ENCODE measurements at regions not wholly inside any gene's neighbourhood (a gene's known extent, or its start where the extent isn't known, plus 50 kb on each side); places are given as distances from the start of the nearest gene placed in this dataset.

- no peak for TF ChIP-seq YY1 (IDR thresholded peaks at IDR 0.05; ENCODE audit: low read depth)
- TF ChIP-seq TAF1 (IDR thresholded peaks at IDR 0.05; ENCODE audit: low read depth) = no peak
- TF ChIP-seq EGR1 (IDR thresholded peaks at IDR 0.05) = no peak
- TF ChIP-seq NFIC (IDR thresholded peaks at IDR 0.05) = no peak
- no peak for TF ChIP-seq REST (IDR thresholded peaks at IDR 0.05; ENCODE audit: low read depth)
- TF ChIP-seq CEBPB (IDR thresholded peaks at IDR 0.05) = no peak
- TF ChIP-seq CREB1 (IDR thresholded peaks at IDR 0.05; ENCODE audit: low read depth) = no peak
- no peak for TF ChIP-seq TCF12 (IDR thresholded peaks at IDR 0.05; ENCODE audit: low read depth)
- no peak for TF ChIP-seq EP300 (IDR thresholded peaks at IDR 0.05; ENCODE audit: borderline replicate concordance)
Measured at GRCh38 chr1:68321084-68321685, 88.9 kb upstream of the WLS start.

- no peak for TF ChIP-seq REST (IDR thresholded peaks at IDR 0.05; ENCODE audit: low read depth)
Measured at GRCh38 chr1:68320349-68320748, 88.0 kb upstream of the WLS start.

- TF ChIP-seq CEBPB (IDR thresholded peaks at IDR 0.05) = no peak
- no peak for TF ChIP-seq MAX (IDR thresholded peaks at IDR 0.05)
- no peak for TF ChIP-seq ZBTB7A (IDR thresholded peaks at IDR 0.05; ENCODE audit: low read depth)
- no peak for TF ChIP-seq EGR1 (IDR thresholded peaks at IDR 0.05)
- TF ChIP-seq NFIC (IDR thresholded peaks at IDR 0.05) = no peak
- no peak for TF ChIP-seq FOXM1 (IDR thresholded peaks at IDR 0.05; ENCODE audit: borderline replicate concordance, low read depth)
- TF ChIP-seq CREB1 (IDR thresholded peaks at IDR 0.05; ENCODE audit: low read depth) = no peak
- TF ChIP-seq YY1 (IDR thresholded peaks at IDR 0.05; ENCODE audit: low read depth) = no peak
- TF ChIP-seq TEAD4 (IDR thresholded peaks at IDR 0.05) = no peak
- no peak for TF ChIP-seq TCF12 (IDR thresholded peaks at IDR 0.05; ENCODE audit: low read depth)
- TF ChIP-seq TAF1 (IDR thresholded peaks at IDR 0.05; ENCODE audit: low read depth) = no peak
- no peak for TF ChIP-seq USF1 (IDR thresholded peaks at IDR 0.05)
- no peak for TF ChIP-seq REST (IDR thresholded peaks at IDR 0.05; ENCODE audit: low read depth)
- TF ChIP-seq RAD21 (IDR thresholded peaks at IDR 0.05; ENCODE audit: low read depth) = no peak
- no peak for TF ChIP-seq EP300 (IDR thresholded peaks at IDR 0.05; ENCODE audit: borderline replicate concordance)
Measured at GRCh38 chr1:68319907-68320306, 87.6 kb upstream of the WLS start.

GRCh38 chr1:68317543-68317942 lies 85.2 kb upstream of the WLS start:
- no peak for TF ChIP-seq CEBPB (IDR thresholded peaks at IDR 0.05)
- no peak for TF ChIP-seq MAX (IDR thresholded peaks at IDR 0.05)
- no peak for TF ChIP-seq ZBTB7A (IDR thresholded peaks at IDR 0.05; ENCODE audit: low read depth)
- no peak for TF ChIP-seq CREB1 (IDR thresholded peaks at IDR 0.05; ENCODE audit: low read depth)
- TF ChIP-seq TCF12 (IDR thresholded peaks at IDR 0.05; ENCODE audit: low read depth) = no peak
- no peak for TF ChIP-seq USF1 (IDR thresholded peaks at IDR 0.05)
- no peak for TF ChIP-seq EP300 (IDR thresholded peaks at IDR 0.05; ENCODE audit: borderline replicate concordance)

GRCh38 chr1:68314151-68314780 lies 81.9 kb upstream of the WLS start:
- TF ChIP-seq MAX (IDR thresholded peaks at IDR 0.05) = no peak
- TF ChIP-seq EP300 (IDR thresholded peaks at IDR 0.05; ENCODE audit: borderline replicate concordance) = no peak
- no peak for TF ChIP-seq TCF12 (IDR thresholded peaks at IDR 0.05; ENCODE audit: low read depth)
- TF ChIP-seq REST (IDR thresholded peaks at IDR 0.05; ENCODE audit: low read depth) = no peak

Data from Ishikawa (cell line).